ENCODE measurements at regions not wholly inside any gene's neighbourhood (a gene's known extent, or its start where the extent isn't known, plus 50 kb on each side); places are given as distances from the start of the nearest gene placed in this dataset.

DNA sequence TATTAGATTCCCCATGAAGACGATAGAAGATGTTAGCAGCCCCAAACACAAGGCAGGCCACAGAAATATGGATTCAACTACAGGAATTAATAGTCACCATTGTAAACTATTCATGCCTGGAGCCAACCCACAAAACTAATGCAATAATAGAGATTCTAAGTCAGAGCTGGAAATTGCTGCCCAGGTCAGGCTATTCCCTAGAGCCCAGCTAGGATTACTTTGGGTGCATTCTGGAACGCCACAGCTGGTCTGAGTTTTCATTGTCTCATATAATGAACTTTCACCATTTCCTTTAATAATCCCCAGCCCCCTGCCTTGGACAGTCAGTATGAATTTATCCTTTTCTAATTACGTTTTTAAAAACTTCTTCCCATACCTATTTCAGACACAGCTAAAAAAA, 252.6 kb downstream of the PAPSS1 start:
- intact Hi-C loops (cut with micrococcal nuclease; ENCODE audit: unreplicated experiment): no loop called here
- ChIA-PET POLR2A (ENCODE audit: low non-redundant PET) (no interaction called here), CTCF (no interaction called here)
- H3K4me3 ChIP-seq (ENCODE audit: low read depth, low read length, poor library complexity, severe bottlenecking): no peak overlapping the region
- H3K27ac ChIP-seq (ENCODE audit: low read depth, low read length, poor library complexity, severe bottlenecking): no peak overlapping the region
- peaks cover 8% of the 10 kb centered on the region for H3K4me1 ChIP-seq (ENCODE audit: insufficient read depth, low read length, poor library complexity, severe bottlenecking)
- H3K9me3 ChIP-seq (ENCODE audit: low read depth, low read length, poor library complexity, severe bottlenecking): no peaks in the 10 kb centered on the region
- DNase-seq (ENCODE audit: low spot score): no peak
- no peaks in the 10 kb centered on the region for H3K27me3 ChIP-seq (replicated peaks; ENCODE audit: insufficient read depth, low read depth, low read length, poor library complexity)
- H3K36me3 ChIP-seq (ENCODE audit: insufficient read depth, low read length, poor library complexity, severe bottlenecking): no peaks in the 10 kb centered on the region
- TF ChIP-seq, protein P1, sequence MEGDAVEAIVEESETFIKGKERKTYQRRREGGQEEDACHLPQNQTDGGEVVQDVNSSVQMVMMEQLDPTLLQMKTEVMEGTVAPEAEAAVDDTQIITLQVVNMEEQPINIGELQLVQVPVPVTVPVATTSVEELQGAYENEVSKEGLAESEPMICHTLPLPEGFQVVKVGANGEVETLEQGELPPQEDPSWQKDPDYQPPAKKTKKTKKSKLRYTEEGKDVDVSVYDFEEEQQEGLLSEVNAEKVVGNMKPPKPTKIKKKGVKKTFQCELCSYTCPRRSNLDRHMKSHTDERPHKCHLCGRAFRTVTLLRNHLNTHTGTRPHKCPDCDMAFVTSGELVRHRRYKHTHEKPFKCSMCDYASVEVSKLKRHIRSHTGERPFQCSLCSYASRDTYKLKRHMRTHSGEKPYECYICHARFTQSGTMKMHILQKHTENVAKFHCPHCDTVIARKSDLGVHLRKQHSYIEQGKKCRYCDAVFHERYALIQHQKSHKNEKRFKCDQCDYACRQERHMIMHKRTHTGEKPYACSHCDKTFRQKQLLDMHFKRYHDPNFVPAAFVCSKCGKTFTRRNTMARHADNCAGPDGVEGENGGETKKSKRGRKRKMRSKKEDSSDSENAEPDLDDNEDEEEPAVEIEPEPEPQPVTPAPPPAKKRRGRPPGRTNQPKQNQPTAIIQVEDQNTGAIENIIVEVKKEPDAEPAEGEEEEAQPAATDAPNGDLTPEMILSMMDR (conservative IDR thresholded peaks at IDR 0.05; ENCODE audit: low read depth, low read length): no peak
- TF ChIP-seq EZH2 (IDR thresholded peaks at IDR 0.05; ENCODE audit: borderline replicate concordance, low read depth, low read length, poor library complexity, severe bottlenecking): no peak
- no TSS peak for BruUV-seq (replicated peaks)

- no peaks in the 10 kb centered on the region for H3K27me3 ChIP-seq (replicated peaks; ENCODE audit: insufficient read depth, low read depth, low read length, poor library complexity)
- no peak for DNase-seq (ENCODE audit: low spot score)
- H3K36me3 ChIP-seq (ENCODE audit: insufficient read depth, low read length, poor library complexity, severe bottlenecking): no peaks in the 10 kb centered on the region
- BruUV-seq (replicated peaks): no TSS peak
- TF ChIP-seq, protein P1 (conservative IDR thresholded peaks at IDR 0.05; ENCODE audit: low read depth, low read length): no peak
- TF ChIP-seq EZH2 (IDR thresholded peaks at IDR 0.05; ENCODE audit: borderline replicate concordance, low read depth, low read length, poor library complexity, severe bottlenecking): no peak
- no peaks in the 10 kb centered on the region for H3K4me1 ChIP-seq (ENCODE audit: insufficient read depth, low read length, poor library complexity, severe bottlenecking)
- CTCF ChIA-PET: no interaction called here
- no peak overlapping the region for H3K27ac ChIP-seq (ENCODE audit: low read depth, low read length, poor library complexity, severe bottlenecking)
- POLR2A ChIA-PET (ENCODE audit: low non-redundant PET): no interaction called here
- H3K9me3 ChIP-seq (ENCODE audit: low read depth, low read length, poor library complexity, severe bottlenecking): peaks cover 7% of the 10 kb centered on the region
- intact Hi-C loops (cut with micrococcal nuclease; ENCODE audit: unreplicated experiment): no loop called here
- H3K4me3 ChIP-seq (ENCODE audit: low read depth, low read length, poor library complexity, severe bottlenecking): no peak overlapping the region
These were observed 261.8 kb downstream of the PAPSS1 start for GRCh38 chr4:107458194-107458593.

DNA sequence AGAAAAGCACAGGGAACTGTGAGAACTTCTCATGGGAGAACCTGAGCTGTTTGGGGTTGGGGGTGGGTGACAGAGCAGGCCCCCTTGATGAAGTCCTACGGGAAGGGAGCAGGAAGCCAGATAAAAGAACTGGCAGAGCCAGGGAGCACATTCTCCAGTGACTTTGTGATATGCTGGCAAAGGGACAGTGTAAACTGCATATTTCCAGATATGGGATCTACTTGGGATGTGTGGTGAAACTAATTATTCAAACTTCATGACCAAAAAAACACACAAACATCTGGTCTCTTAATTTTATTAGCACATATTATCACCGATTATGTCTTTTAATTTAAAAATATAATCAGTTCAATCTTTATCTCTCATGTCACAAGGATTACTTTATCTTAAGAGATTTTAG, 266.0 kb downstream of the PAPSS1 start:
- ChIA-PET POLR2A (ENCODE audit: low non-redundant PET) (no interaction called here), CTCF (no interaction called here)
- no peak overlapping the region for H3K27ac ChIP-seq (ENCODE audit: low read depth, low read length, poor library complexity, severe bottlenecking)
- H3K4me1 ChIP-seq (ENCODE audit: insufficient read depth, low read length, poor library complexity, severe bottlenecking): no peaks in the 10 kb centered on the region
- H3K9me3 ChIP-seq (ENCODE audit: low read depth, low read length, poor library complexity, severe bottlenecking): no peaks in the 10 kb centered on the region
- no peak for DNase-seq (ENCODE audit: low spot score)
- H3K36me3 ChIP-seq (ENCODE audit: insufficient read depth, low read length, poor library complexity, severe bottlenecking): no peaks in the 10 kb centered on the region
- intact Hi-C loops (cut with micrococcal nuclease; ENCODE audit: unreplicated experiment): no loop called here
- BruUV-seq (replicated peaks): no TSS peak
- H3K4me3 ChIP-seq (ENCODE audit: low read depth, low read length, poor library complexity, severe bottlenecking): no peak overlapping the region
- TF ChIP-seq EZH2 (IDR thresholded peaks at IDR 0.05; ENCODE audit: borderline replicate concordance, low read depth, low read length, poor library complexity, severe bottlenecking): no peak
- TF ChIP-seq, protein P1 (conservative IDR thresholded peaks at IDR 0.05; ENCODE audit: low read depth, low read length): no peak
- no peaks in the 10 kb centered on the region for H3K27me3 ChIP-seq (replicated peaks; ENCODE audit: insufficient read depth, low read depth, low read length, poor library complexity)

All from A673 (cell line).